ENCODE measurements at regions not wholly inside any gene's neighbourhood (a gene's known extent, or its start where the extent isn't known, plus 50 kb on each side); places are given as distances from the start of the nearest gene placed in this dataset.
"Not testable (repeated sequence)": the region's sequence is repeated elsewhere in the genome, so short reads cannot be mapped to it uniquely, and the experiment has no call there.

DNA sequence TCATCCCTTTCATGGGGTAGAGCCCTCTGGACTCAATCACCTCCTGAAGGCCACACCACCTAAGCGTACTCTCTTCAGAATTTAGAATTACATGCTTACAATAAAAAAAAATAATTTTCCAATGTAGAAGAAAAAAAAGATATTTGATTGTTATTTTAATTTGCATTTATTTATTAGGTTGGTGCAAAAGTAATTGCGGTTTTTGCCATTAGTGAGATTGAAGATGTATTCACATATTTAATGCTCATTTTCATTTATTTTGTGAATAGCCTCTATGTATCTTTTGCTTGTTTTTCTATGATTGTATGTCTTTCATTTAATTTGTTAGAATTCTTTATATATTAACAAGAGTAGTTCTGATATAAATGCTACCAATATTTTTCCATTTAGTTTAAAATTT lies 220.5 kb downstream of the RND3 start:
- no peak for DNase-seq (ENCODE audit: low spot score)

DNA sequence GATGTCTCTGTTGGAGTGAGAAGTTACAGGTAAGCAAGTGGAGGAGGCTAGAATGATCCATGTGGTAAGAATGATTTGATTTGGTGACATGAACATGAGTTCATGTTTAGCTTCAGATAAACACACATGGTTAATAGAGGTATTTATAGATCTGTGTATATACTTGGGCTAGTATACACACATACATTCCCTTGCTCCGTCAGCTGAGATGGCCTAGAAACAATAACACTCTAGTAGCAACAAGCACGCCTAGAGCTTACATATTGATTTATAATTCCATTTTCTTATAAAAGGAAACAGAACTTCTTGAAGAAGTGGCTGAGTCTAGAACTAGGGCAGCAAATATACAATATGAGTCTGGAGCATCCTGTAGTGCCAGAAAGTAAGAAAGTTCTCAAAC lies 223.0 kb downstream of the RND3 start:
- no peak for DNase-seq (ENCODE audit: low spot score)

DNA sequence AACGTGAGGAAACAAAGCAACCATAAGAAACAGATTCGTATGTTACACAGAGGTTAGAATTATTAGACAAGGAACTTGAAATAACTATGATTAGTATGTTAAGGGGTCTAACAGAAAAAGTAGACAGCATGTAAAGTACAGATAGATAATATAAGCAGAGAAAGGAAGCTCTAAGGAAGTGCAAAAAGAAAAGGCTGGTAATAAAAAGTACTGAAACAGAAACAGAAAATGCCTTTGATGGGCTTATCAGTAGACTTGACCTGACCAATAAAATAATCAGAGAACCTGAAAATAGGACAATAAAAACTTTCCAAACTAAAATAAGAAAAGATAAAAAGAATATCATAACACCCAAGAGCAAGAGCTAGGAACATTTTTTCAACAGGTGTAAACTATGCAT lies 225.8 kb downstream of the RND3 start:
- no peak for DNase-seq (ENCODE audit: low spot score)

DNA sequence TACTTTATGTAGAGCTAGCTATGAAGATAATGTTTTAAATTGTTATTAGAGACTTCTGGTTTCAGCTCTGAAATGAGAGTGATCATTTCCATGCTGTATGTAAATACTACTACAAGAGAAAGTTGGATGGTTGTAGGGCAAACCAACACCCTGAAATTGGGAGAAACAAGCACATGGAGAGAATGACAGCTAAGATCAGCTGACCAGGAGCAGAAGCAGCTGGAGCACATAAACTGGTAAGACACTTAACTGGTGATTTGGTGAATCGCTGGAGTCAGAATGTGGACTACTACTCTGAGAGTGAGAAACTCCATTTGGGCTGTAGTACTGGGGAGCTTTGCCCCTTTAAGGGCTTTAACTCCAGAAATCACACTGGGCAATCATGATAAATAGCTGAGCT lies 226.8 kb downstream of the RND3 start:
- DNase-seq (ENCODE audit: low spot score): no peak

DNA sequence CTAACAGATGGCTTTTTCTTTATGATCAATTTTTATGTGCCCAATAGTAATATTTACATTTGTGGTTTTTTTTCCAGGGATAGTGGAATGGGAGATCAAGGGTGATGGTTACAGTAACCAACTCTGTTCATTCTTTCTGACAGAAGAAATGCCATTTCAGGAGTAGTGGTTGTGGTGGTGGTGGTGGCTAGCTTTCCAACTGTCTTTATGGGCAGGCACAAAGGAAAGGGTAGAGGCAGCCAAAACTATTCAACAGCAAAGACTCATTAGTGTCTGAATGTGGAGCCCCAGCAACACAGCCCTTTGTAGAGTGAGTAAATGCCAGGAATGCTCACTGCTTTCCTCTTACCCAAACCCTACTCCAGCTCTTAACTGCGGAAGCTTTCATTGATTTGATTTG lies 227.7 kb downstream of the RND3 start:
- no peak for DNase-seq (ENCODE audit: low spot score)

DNA sequence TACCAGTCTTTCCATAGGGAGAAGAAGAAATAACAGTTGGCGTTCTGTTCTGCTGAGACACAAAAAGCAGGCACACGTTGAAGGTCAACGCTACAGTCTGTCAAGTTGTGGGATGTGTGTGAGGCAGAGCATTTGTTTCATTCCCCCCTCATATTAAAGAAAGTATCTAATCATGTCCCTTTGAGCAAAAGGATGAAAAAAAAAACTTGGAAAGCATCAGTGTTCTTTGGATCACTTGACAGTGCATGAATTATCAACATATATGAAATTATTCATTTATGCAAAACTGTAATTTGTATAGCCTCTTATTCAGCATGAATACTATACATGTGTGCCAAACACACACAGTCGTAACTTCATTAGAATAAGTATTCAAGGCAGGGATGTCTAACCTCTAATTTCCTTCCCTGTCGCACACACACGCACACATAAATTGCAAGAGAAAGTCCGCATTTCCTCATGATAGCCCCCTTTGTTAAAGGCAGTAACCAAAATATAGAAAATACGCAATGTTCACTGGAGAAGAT lies 228.6 kb downstream of the RND3 start:
- no peak for DNase-seq (ENCODE audit: low spot score)

DNA sequence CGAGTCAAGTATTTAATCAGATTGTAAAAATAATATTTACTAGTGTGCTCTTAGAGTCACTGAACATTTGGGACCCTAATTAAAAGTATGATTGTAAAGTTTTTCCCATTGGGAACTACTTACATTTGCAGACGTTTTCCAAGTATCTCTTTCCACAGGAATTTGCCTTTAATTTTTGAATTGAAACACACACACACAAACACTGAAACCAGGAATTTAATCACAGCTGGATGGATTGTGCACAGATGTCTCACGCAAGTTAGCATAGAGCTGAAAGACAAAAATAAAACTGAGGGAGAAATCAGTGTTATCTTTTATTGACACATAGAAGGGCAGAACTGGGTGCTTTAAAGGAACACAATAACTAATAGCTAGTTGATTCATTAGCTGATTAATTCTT lies 230.7 kb downstream of the RND3 start:
- DNase-seq (ENCODE audit: low spot score): no peak

DNA sequence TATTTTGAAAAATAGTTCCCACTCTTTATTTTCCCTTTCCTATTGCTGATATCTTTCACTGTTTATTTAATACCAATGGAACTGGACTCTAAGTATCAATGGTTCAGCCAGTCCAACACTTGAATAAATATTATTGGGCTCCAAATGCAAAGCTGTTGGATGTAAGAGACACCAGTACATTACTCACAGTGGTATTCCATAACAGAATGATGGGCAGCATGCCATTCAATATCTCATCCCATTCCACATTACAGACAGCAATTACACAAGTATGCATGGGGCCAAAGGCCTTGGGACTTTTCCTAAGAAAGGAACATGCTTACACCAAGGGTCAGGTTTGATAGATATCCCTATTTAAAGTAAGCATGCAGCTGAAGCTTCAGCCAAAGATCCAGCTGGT lies 231.9 kb downstream of the RND3 start:
- DNase-seq (ENCODE audit: low spot score): peak; percentile 34

DNA sequence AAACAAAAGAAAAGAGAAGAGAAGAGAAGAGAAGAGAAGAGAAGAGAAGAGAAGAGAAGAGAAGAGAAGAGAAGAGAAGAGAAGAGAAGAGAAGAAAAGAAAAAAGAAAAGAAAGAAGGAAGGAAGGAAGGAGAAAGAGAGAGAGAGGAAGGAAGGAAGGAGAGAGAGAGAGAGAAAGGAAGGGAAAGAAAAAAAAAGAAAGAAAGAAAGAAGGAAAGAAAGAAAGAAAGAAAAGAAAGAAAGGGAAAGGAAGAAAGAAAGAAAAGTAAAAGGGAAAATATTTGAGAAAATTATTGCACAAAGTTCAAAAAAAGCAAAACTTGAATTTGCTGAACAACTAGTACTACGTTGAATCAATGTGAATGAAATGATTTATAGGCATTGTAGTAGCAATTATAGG lies 237.7 kb downstream of the RND3 start:
- not testable (repeated sequence) for DNase-seq (ENCODE audit: low spot score)

DNA sequence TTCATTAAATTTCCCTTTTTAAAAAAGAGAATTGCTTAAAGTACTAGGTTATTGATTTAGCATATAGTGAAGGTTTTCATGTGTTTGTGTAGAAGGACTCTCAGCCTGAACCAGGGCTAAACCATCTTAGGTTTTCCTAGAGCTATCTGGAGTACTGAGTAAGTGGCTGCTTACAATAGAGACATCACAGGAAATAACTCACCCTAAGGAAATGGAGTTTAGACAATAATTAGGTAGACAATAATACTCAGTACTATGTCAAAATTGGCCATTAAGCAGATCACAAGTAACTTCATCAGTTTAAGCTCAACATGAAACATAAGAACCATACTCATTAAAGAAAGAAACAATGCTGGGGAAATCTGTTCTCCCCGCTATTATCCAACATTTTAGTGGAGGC lies 240.0 kb downstream of the RND3 start:
- no peak for DNase-seq (ENCODE audit: low spot score)

DNA sequence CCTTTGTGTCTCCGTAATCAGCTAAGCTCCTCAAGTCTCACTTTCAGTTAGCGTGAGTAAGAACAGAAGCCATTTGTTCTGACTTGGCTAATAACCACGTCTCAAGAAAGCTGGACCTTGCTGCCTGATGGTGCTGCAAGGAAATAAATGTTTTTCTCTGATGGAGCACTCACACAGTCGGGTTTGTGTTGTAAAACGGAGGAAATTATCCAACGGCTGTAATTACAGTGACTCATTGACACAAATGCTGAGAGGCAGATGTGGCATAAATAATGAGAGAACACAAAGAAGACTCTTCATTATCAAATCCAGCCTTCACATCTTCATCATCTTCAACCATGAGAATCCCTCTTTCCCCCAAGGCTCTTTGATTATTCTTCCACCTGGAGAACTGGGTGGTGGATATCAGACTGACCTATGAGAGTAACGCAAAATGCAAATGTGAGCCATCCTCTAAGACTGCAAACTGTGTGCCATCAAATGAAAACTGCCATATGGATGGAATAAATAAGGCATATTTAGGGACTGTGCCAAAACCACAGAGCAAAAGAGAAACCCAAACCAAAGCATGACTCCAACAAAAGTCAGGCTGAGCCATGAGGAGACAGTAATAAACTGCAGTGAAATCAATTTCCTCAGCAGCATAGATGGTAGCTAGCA lies 252.6 kb downstream of the RND3 start:
- DNase-seq (ENCODE audit: low spot score): peak; percentile 79

DNA sequence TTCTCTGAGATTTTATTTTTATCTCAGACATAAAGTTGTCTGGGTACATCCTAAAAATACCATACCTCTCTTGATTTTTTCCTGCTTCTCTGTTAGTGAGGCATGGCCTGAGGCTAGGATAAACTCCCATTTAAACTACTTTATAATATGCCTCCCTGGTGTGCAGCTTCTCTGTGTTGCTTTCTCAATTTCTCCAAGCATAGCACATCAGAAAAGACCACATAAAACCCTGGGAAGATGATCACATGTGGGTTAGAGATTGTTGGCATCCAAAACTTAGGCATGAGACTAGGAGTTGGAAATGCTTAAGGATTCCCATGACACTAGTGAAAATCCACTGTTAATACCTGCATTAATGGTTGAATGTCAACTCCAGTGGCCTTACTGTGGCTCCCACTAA lies 254.6 kb downstream of the RND3 start:
- DNase-seq (ENCODE audit: low spot score): no peak

DNA sequence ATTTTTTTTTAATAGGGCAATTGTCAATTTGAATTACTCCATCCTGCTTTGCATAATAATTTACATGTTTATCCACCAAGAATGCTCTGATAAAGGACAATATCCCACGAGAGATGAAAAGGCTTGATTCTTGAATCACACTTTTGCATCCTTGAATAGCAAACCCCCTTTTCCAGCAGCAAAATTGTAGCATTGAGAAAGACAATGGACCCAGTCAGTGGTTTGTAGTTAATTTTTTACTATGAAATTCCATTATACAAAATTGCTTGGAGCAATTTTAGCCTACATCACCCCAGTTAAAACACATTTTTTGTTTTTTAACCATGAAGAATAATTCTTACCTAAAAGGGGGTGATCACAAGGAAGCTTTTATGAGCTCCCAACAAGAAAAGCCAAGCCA lies 255.1 kb downstream of the RND3 start:
- no peak for DNase-seq (ENCODE audit: low spot score)

DNA sequence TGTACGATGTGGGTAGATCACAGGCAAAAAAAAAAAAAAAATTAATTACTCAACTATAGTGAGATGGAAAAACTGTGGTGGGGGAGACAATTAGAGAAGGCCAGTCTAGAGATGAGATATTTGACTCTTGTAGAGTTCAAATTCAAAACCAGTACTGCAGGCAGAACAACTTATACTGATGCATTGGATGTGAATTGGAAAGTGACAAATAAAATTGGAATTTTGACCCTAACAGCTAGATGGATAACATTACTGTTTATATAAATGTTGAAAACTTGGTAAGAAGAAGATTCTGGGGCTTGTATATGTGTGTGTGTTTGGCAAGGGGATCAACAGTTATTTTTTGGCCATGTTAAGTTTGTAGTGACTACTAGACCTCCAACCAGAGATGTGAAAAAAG lies 256.9 kb downstream of the RND3 start:
- no peak for DNase-seq (ENCODE audit: low spot score)

DNA sequence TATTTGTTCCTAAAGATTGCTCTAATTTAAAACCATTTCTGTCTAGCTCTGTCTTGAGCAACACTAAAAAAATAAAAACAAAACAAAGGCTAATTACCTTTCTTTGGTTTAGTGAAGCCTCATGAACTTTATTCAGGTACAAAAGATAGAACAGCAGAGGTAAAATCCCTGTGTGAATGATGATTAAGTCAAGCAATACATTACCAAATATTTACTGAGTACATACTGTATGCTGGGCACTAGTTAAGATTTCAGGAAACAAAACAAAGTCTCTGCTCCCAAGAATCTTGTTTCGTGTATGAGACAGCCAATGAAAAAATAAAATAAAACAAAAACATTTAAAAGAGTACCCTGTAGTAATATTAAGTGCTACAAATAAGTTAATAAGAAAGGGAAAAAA lies 257.5 kb downstream of the RND3 start:
- DNase-seq (ENCODE audit: low spot score): no peak

DNA sequence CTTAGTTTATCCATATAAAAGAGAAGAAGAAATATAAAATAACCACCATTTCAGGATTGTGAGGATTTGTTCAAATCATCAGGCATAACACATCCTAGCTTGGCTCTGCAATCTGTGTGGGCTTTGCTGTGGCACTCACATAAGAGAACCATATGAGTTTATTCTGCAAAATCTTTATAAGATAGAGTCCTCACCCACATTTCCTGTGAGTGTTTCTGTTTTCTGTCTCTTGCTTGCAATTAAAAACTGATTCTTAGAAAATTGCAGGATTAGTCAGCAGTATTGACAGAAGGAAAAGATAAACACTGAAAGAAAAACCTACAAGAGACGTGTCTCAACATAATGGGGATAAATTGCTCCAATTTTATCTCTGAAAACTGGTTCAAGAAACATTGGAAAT lies 258.5 kb downstream of the RND3 start:
- no peak for DNase-seq (ENCODE audit: low spot score)

DNA sequence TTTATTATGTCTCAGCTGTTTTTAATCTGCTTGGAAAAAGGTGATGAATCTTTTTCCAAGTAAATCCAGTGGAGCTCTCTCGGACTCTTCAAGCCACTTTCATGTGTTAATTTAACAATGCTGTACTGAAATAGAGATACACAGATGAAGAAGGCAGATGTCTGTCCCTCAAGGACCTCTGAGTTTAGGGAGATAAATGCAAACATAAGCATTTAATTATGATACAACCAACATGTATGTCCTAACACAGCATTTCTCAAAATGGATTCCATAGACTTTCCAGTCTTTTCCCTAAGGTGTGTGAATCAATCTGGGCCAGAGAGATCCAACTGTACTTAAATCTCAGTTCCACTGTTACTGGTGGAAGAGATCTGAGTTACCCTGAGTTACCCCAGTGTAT lies 262.4 kb downstream of the RND3 start:
- DNase-seq (ENCODE audit: low spot score): no peak

DNA sequence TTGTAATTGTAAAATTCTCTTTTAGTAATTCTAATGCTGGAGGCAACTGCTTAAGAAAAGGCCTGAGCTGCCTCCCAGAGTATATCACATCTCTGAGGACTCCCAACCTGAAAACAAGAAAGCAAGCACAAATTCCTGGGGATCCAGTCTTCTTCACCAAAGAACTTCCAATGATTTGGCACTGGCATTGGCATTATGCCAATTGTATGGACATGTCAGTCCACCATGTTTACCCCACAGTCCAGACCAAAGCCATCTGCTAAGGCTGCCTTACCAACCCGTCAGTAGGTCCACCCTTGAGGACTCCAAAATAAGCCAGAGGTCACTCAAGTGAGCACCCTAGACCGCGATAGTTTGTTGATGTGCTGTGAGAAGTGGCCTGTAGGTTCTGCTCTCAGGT lies 263.1 kb downstream of the RND3 start:
- DNase-seq (ENCODE audit: low spot score): no peak

DNA sequence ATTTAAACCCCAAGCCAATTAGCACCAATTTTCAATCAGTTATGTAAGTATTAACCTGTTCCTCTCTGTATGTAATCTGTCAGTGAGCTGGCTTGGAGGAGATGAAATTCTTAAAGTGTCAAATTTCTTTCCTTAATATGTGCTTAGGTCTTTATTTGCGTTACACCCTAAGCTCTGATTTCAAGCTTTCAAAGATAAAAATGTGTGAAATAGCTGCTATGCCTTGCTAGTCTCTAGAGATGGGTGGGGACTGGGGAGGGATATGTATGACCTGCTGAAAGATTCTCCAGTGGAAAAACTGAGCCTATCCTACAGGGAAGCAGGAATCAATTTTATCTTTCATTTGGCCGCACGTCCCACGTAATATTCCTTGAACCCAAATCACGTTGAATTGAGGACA lies 264.5 kb downstream of the RND3 start:
- no peak for DNase-seq (ENCODE audit: low spot score)

DNA sequence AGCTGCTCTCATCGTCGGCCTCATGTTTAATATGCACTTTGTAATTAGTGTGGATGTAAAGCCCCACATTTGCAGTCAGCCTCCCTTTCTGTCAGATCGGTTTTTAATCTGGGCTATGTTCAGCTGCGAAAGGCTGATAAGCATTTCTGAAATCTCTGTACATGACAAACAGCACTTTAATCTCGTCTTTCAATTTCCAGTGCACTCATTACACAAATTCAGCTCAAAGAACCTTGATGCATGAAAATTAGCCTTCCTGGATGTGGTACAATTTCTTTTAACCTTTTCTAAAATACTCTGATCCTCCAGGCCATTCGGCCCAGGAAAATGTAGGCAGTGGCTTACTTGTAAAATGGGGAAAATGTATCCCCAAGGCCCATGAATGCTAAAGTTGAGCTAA lies 265.1 kb downstream of the RND3 start:
- no peak for DNase-seq (ENCODE audit: low spot score)

DNA sequence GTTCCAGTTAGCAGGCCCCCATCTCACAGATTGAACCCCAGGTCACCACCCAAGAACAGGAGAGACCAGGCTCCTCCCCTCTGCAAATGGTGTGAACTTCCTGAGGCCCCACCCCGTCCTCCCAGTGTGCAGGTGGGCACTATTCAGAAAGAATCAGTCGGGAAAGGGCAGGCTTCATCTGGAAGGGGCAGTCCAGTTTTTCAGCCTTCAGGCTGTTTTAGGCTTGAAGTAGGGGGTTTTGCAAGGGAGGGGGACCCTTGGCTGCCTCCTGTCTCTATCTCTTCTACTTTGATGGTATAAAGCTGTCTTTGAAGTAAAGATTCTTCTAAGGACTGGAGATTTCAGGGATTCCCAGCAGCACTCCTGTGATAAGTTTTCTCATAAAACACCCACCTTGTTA lies 267.6 kb downstream of the RND3 start:
- no peak for DNase-seq (ENCODE audit: low spot score)

DNA sequence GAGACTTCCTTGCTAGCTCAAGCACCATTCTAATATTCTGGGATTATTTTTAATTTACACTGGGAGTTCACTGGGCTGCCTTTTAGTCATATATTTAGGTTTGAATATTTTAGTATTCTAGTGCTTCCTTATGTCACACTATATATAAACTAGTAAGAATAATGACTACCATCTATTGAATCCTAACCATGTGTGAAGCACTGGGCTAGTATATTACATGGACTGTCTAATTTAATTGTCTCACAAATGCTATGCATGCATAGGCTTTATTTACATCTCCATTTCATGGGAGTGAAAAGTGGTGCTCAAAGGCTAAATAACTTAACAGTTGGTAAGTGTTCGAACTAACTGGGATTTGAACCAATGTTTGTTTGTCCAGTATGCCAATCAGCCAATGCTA lies 272.4 kb downstream of the RND3 start:
- no peak for DNase-seq (ENCODE audit: low spot score)

DNA sequence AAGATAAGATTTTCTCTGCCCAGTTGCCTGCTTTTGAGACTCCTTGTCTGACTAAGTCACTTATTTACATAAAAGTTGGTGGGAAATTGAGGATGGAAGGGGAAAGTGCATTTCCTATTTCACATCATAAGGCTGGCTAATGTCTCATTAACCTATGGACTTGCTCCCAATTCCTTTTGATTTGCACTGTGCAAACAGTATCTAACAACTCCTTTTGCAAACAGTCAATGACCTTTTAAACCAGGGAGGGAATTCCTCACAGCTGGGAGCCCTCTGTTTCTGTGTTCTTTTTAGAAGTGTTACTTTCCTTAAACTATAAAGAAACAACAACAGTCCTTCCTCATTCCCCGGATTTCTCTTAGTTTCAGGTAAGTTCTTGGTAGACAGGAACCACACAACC lies 272.8 kb downstream of the RND3 start:
- DNase-seq (ENCODE audit: low spot score): no peak

DNA sequence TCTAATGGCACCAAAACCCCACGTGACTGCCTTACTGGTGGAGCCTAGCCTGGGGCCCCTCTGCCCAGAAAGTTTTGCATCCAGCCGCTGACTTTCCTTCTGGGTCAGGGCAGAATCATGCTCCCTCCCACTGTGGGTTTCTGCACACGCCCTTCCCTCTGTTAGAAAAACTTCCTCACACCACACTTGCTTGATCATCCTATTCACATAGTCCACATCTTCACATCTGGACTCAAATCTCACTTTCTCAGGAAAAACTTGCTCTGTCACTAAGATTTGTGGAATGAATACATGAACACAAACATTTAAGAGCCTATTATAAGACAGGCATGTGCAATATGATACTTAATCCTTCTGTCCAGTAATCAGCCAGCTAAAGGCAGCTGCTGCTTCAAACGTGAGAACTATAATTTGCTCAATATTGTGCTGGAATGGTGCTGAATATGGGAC lies 274.7 kb downstream of the RND3 start:
- DNase-seq (ENCODE audit: low spot score): no peak

Measured in AG08396 (cell line).